NB4 (cell line): ENCODE measurements at regions not wholly inside any gene's neighbourhood (a gene's known extent, or its start where the extent isn't known, plus 50 kb on each side); places are given as distances from the start of the nearest gene placed in this dataset.

Experiments used
- POLR2A ChIP-seq: IDR thresholded peaks from 2 replicates; pipeline ENCODE4 v1.6.1; 2011; ENCODE audit warnings: mild to moderate bottlenecking; ENCODE audit not compliant: insufficient read length; ENCODE audit errors: extremely low read depth
- TF ChIP-seq, protein P1 (sequence below): IDR thresholded peaks from one replicate; pipeline ENCODE4 v1.5.1; 2012; ENCODE audit warnings: low read depth, low read length

DNA sequence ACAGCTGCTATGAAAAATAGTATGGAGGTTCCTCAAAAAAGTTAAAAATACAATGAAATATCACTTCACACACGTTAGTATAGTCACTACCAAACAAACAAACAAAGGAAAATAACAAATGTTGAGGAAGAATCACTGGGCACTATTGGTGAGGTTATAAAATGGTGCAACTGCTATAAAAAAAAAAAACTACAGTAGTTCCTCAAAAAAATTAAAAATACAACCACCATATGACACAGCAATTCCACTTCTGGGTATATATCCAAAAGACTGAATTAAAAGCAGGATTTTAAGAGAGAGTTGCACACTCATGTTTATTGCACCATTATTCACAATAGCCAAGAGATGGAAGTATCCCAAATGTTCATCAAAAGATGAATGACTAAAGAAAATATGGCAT is 80.9 kb upstream of the POU3F3 start:
- TF ChIP-seq, protein P1, sequence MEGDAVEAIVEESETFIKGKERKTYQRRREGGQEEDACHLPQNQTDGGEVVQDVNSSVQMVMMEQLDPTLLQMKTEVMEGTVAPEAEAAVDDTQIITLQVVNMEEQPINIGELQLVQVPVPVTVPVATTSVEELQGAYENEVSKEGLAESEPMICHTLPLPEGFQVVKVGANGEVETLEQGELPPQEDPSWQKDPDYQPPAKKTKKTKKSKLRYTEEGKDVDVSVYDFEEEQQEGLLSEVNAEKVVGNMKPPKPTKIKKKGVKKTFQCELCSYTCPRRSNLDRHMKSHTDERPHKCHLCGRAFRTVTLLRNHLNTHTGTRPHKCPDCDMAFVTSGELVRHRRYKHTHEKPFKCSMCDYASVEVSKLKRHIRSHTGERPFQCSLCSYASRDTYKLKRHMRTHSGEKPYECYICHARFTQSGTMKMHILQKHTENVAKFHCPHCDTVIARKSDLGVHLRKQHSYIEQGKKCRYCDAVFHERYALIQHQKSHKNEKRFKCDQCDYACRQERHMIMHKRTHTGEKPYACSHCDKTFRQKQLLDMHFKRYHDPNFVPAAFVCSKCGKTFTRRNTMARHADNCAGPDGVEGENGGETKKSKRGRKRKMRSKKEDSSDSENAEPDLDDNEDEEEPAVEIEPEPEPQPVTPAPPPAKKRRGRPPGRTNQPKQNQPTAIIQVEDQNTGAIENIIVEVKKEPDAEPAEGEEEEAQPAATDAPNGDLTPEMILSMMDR = no peak
- TF ChIP-seq POLR2A = no peak
